GM19372 (cell line): ENCODE measurements at regions not wholly inside any gene's neighbourhood (a gene's known extent, or its start where the extent isn't known, plus 50 kb on each side); places are given as distances from the start of the nearest gene placed in this dataset.
"Not testable (repeated sequence)": the region's sequence is repeated elsewhere in the genome, so short reads cannot be mapped to it uniquely, and the experiment has no call there.

Source experiments
- ATAC-seq: cut with Tn5 transposase; IDR thresholded peaks from one replicate; pipeline ENCODE4 v1.9.1; 2021; ENCODE audit warnings: mild to moderate bottlenecking, low read depth, moderate library complexity; ENCODE audit not compliant: unreplicated experiment

GRCh38 chr13:103466761-103467160, 400.5 kb upstream of the SLC10A2 start:
- ATAC-seq, result no peak

- ATAC-seq, result not testable (repeated sequence)
These were observed 394.0 kb upstream of the SLC10A2 start for GRCh38 chr13:103460246-103460645.

GRCh38 chr13:103457050-103457449, 390.8 kb upstream of the SLC10A2 start:
- not testable (repeated sequence) for ATAC-seq

DNA sequence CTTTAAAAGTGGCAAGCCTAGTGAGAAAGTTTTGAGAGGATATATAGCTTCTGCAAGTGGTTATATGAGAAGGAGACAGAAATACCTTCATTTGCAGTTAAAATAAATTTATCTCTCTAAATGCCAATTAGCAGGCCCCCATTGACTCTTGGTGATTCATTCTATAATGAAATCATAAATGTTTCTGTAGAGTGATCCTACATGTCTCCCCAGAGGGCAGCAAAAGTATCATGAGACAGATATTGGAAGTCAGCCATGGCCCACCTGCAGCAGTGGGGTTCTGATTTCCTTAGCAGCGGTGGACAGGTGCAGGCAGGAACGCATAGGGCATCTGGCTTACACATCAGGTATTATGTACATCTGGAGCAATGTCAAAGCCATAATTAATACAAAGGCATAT, 385.4 kb upstream of the SLC10A2 start:
- ATAC-seq, result no peak

GRCh38 chr13:103443604-103444003, 377.4 kb upstream of the SLC10A2 start:
- no peak for ATAC-seq

DNA sequence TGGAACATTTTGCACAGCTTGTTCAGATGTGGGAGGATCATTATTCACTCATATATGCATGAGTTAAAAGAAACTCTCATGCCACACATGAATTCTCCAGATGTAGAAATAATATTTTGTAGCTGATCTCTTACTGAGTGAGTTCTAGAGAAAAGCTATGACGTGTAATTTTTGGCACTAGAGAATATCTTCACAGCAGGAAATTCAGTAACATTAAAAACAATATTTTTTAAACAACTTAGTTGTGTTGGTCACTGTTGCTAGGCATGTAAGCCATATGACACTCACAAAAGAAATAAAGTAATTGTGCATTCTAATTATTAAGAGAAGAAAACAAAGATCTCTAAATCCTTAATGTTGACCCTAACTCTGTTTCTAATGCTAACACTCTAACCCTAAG, 371.4 kb upstream of the SLC10A2 start:
- ATAC-seq, result no peak

DNA sequence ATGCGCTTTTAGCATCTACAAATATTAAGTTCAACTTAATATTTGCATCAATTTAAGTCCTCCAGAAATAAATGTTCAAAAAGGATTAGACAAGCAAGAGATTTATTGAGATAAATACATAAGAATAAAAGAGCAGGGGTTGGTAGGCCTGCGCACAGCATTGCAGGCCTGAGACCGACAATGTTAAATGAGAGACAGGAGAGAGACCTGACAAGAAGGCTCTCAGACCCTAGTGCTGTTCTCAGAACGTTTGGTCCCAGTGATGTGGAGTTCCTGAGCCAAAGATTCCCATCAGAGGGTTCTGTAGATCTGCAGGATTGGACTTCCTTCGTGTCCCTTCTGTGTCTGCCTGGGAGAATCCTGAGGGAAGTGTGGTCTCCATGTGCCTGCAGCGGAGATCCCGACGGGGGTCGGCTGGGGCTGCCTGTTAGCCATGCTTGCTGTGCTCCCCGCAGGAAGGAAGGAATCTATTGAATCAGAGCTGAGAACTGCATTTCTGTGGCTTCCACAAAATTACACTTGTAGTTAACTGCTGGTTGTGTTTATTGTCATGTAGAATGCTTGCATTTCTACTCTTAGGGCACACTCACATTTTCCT, 369.9 kb upstream of the SLC10A2 start:
- no peak for ATAC-seq

DNA sequence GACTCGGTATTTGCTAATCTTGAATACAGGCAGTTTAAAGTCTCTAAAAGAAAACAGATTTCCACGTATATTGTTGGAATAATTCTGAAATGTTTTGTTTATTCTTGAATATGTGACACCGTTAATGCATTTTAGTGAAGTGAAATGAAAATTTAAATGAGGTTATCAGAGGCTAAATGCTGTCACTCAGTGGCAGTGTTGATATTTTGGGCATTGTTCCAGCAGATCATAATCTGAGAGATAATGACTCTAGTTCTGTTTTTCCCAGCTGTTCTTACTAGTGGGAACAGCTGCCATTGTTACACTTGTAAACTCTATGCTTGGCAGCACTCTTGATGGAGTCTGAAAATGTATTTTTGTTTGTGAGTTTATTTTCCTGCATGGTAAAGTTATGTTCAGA, 365.6 kb upstream of the SLC10A2 start:
- no peak for ATAC-seq

DNA sequence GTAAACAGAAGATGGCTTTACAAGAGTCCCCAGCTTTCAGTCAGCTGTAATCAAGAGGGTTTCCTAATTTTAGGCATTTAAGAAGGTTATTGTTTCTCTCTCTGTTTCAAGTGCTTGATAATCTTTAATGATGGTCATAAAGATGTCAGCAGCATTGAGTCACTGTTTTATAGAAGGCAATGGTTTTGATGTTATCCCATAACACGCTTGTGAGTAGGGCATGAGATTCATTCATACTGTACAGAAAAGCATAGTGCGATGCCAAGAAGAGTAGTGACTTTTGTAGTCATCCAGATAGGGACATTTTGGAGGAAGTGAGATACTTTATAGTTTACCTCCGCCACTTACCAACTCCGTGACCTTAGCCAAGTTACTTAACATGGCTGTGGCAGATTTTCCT, 364.2 kb upstream of the SLC10A2 start:
- no peak for ATAC-seq

DNA sequence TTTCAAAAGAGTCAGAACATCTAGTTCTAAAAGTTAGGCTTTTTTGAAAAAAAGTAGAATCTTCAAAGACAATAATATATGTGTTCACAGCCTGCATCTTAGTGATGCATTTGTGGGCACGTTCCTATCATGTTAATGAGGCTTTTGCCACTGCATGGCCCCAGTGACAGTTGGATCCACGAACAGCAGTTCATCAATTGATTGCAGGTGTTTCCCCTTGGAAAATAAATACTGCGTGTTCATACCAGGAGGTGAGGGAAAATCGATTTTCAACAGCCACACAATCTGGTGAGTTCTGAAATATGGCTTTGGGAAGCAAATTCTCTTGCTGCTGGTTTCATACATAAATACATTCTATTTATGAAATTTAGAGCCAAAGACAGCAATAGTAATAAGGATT, 343.8 kb upstream of the SLC10A2 start:
- ATAC-seq, result no peak

- no peak for ATAC-seq
These were observed 340.8 kb upstream of the SLC10A2 start for GRCh38 chr13:103406967-103407366.

DNA sequence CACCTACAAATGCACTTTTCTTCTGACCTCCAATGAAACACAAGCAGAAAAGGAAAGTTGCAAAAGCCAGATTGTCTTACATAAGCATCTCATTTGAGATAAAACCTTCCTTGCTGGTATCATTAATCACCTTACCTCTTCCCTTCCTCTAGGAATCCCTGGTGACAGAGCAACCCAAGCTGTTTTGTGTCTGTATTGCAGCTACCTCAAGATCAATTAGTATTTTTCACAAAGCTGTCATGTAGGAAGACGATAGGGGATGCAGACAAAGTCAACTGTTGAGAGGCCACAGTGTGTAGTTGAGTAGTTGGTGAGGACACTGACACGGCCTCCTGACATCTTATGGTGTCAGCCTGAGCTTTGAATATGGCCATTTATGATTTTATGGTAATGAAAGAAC, 339.1 kb upstream of the SLC10A2 start:
- ATAC-seq, result no peak

- ATAC-seq, result no peak
These were observed 337.6 kb upstream of the SLC10A2 start for GRCh38 chr13:103403814-103404213.

DNA sequence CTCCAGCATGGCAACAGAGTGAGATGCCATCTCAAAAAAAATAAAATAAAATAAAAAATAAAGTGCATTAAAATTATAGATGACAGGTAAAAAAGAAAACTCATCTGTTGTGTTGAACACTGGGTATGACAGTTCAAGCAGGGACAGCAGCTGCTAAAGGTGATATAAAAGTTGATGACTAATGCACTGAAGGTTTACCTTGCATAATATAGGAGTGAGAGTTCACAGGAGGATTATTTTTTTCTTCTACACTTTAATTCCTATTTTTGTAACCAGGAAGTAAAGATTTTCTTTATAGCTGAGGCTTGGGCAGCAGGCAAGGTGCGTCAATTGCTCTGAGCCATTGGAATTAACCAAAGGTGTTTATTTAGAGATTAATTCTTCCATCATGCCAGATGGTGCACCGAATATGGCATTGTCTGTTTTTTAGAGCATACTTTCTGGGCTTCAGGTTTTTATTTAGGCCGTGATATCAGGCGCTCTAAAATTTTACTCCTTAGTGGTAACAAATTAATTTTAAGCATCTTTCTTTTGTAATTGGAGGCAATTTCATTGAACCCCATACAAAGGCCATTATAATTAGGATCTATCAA, 337.0 kb upstream of the SLC10A2 start:
- no peak for ATAC-seq

DNA sequence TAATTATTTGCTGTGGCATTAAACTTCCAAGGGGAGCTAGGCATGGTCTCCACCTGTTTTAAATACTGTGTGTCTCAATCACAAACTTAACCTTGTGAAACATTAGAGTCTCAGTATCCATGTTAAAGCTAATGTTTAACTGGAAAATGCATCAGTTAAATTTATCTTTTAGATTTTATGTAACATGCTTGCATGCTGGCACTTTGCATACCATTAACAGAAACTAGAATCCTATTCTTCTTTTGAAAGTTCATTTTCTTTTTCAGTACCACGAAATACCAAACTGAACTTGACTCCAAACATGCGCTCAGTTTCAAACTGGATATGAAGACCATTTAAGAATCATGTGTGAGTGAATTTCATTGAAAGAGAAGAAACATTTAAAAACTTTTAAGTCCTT, 328.9 kb upstream of the SLC10A2 start:
- ATAC-seq, result no peak

GRCh38 chr13:103394618-103395017, 328.4 kb upstream of the SLC10A2 start:
- ATAC-seq, result no peak

DNA sequence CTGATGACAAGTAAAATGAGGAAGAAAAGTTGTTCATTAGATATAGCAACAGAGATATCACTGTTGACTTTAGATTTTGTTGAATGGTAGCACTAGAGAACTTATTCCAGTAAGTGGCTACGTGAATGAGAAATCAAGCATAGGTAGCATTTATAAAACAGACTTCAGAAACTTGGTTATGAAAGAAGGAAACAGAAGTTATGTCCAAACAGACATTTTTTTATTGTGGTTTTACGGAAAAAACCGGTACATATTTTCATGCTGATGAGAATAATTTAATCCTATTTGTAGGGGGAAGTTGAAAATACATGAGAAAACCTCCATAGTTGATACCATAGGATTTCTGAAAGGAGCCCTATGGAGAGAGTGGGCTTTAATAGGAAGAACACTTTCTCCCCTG, 325.7 kb upstream of the SLC10A2 start:
- ATAC-seq, result no peak

- ATAC-seq, result no peak
These were observed 322.6 kb upstream of the SLC10A2 start for GRCh38 chr13:103388839-103389238.

DNA sequence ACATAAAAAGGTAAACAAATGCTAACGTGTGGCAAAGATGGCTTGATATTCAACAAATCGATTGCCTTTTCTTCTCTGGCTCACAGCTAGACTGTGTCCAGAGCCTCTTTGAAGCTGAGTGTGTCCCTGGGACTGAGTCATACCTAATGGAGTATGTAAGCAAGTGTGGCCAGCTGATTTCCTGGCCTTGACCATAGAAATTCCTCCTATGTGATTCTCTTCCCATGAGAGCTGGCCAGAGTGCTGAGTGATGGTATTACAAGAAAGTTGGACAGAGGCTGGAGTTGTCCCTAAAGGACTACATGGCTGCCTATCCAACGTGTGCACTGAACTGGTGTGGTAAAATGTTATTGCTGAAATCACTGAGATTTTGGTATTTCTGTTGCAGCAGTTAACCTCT, 320.1 kb upstream of the SLC10A2 start:
- no peak for ATAC-seq

GRCh38 chr13:103373916-103374315, 307.7 kb upstream of the SLC10A2 start:
- no peak for ATAC-seq

- ATAC-seq, result no peak
These were observed 305.1 kb upstream of the SLC10A2 start for GRCh38 chr13:103371271-103371670.

DNA sequence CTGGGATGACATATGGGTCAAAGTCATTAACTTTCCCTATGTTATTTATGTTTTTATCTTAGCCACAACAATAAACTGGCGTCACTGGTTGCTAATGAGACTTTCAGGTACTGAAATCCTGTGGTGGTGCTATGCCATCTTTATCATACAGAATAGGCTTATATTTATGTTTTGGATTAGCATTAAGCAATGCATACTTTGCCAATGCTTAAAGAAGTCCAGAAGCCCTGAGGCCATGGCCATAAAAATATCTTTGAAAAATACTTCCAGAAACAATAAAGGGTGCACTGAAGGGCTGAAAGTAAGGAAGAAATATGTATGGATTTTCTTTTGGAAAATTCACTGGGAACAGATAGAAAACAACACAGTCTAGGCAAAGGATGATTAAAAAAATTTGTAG, 304.6 kb upstream of the SLC10A2 start:
- ATAC-seq, result no peak
